ENCODE measurements at regions not wholly inside any gene's neighbourhood (a gene's known extent, or its start where the extent isn't known, plus 50 kb on each side); places are given as distances from the start of the nearest gene placed in this dataset.
"Not testable (repeated sequence)": the region's sequence is repeated elsewhere in the genome, so short reads cannot be mapped to it uniquely, and the experiment has no call there.

DNA sequence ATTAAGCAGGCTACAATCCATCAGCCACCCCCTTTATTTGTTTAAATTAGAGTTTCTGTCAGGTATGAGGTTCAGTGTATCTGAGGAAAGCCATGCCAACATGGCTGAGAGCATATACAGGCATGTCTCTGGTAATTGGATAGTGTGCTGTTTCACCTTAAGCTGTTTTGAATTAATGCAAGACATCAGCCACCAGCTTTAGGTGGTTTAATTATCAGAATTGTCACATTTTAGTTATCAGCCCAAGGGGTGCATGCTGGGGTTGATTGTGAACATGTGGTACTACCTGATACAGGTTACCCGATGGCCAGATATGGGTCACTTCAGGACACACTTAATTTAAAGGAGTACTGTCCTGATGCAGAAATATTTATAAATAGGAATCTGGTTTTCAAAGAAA, 353.2 kb upstream of the TENM3 start:
- in situ Hi-C loops (cut with MboI; ENCODE audit: low sequenced_read_pairs in 4 of 4) = no loop called here

DNA sequence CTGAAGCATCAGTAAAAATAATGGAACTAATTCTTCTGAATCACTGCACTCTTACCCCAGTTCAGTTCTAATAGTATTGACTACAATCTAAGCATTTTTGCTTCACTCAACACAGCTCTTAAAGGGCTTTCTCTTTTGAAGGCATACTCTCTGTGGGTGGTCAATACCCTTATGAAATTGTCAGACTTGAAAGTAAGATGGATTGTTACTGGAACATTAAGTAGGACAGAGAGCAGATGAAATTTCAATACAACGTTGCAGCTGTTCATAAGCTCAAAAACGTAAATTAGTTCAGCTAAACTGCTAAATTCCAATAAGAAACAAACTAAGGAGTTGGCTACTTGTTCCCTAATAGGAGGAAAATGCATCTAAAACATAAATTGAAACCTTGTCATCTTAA, 352.3 kb upstream of the TENM3 start:
- TF ChIP-seq, protein P1, sequence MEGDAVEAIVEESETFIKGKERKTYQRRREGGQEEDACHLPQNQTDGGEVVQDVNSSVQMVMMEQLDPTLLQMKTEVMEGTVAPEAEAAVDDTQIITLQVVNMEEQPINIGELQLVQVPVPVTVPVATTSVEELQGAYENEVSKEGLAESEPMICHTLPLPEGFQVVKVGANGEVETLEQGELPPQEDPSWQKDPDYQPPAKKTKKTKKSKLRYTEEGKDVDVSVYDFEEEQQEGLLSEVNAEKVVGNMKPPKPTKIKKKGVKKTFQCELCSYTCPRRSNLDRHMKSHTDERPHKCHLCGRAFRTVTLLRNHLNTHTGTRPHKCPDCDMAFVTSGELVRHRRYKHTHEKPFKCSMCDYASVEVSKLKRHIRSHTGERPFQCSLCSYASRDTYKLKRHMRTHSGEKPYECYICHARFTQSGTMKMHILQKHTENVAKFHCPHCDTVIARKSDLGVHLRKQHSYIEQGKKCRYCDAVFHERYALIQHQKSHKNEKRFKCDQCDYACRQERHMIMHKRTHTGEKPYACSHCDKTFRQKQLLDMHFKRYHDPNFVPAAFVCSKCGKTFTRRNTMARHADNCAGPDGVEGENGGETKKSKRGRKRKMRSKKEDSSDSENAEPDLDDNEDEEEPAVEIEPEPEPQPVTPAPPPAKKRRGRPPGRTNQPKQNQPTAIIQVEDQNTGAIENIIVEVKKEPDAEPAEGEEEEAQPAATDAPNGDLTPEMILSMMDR (IDR thresholded peaks at IDR 0.05 in 4 of 5, conservative IDR thresholded peaks at IDR 0.05 in 1 of 5) = no peak
- TF ChIP-seq POLR2A (IDR thresholded peaks at IDR 0.05) = no peak
- in situ Hi-C loops (cut with MboI; ENCODE audit: low sequenced_read_pairs in 4 of 4) = no loop called here

More for the DNA sequence above, 353.2 kb upstream of the TENM3 start:
- H3K9me3 ChIP-seq = no peaks in the 10 kb centered on the region
- ATAC-seq = no peak
- H3K36me3 ChIP-seq = no peaks in the 10 kb centered on the region
- intact Hi-C loops (cut with DNase I; ENCODE audit: low total_unique reads) = no loop called here
- H3K27ac ChIP-seq = no peak overlapping the region
- no peaks in the 10 kb centered on the region for H3K4me1 ChIP-seq
- DNase-seq = no peak
- H3K27me3 ChIP-seq = no peaks in the 10 kb centered on the region
- TF ChIP-seq, protein P1 (IDR thresholded peaks at IDR 0.05 in 4 of 5, conservative IDR thresholded peaks at IDR 0.05 in 1 of 5) = no peak
- no peak for TF ChIP-seq POLR2A (IDR thresholded peaks at IDR 0.05)
- H3K4me3 ChIP-seq = no peak overlapping the region

DNA sequence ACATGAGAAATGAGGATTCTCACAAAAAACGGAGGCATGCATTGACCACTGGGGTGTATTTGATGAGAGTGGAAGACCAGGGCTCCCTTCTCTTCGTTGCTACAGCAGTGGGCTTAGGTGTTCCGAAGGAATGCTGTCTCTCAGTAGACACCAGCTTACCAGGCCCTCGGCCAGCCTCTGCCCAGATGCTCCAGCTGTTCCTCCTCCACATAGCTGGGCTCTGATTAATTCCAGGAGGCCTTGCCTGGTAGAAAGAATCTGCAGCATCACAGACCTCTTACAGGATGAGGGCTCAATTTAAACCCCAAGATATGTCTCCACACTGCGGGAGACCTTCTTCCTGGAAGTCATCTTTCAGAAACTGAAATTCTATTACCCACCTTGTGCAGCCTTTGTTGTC, 346.6 kb upstream of the TENM3 start:
- Histone ChIP-seq H3K27ac (no peak overlapping the region), H3K4me1 (no peaks in the 10 kb centered on the region), H3K4me3 (no peak overlapping the region), H3K36me3 (no peaks in the 10 kb centered on the region), H3K27me3 (no peaks in the 10 kb centered on the region), H3K9me3 (no peaks in the 10 kb centered on the region)
- DNase-seq = no peak
- TF ChIP-seq, protein P1 (IDR thresholded peaks at IDR 0.05 in 4 of 5, conservative IDR thresholded peaks at IDR 0.05 in 1 of 5) = no peak
- no peak for TF ChIP-seq POLR2A (IDR thresholded peaks at IDR 0.05)
- ATAC-seq = no peak
- intact Hi-C loops (cut with DNase I; ENCODE audit: low total_unique reads) (no loop called here), in situ Hi-C loops (cut with MboI; ENCODE audit: low sequenced_read_pairs in 4 of 4) (no loop called here)

More for the DNA sequence above, 352.3 kb upstream of the TENM3 start:
- DNase-seq (no peak), ATAC-seq (no peak)
- Histone ChIP-seq H3K27ac (no peak overlapping the region), H3K27me3 (no peaks in the 10 kb centered on the region), H3K4me3 (no peak overlapping the region), H3K4me1 (no peaks in the 10 kb centered on the region), H3K9me3 (no peaks in the 10 kb centered on the region), H3K36me3 (no peaks in the 10 kb centered on the region)
- intact Hi-C loops (cut with DNase I; ENCODE audit: low total_unique reads) = no loop called here

DNA sequence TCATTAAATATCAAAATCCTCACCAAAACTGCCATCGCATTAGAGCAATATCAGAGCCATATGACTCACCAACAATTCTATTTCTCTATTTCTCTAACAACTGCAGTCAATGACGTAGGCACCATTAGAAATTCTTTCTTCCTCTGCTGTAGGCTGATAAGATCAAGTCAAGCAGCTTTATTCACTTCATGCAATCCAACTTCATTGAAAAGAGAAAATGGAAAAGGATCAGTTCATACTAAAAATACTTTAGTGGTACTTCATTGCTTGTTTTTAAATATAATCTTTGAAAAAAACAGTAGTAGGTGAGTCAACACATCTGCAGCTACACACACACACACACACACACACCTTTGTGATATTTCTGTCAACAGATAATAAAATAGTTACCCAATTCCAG, 345.3 kb upstream of the TENM3 start:
- no peak for DNase-seq
- Histone ChIP-seq H3K4me1 (no peaks in the 10 kb centered on the region), H3K36me3 (no peaks in the 10 kb centered on the region), H3K4me3 (no peak overlapping the region), H3K27ac (no peak overlapping the region), H3K27me3 (no peaks in the 10 kb centered on the region), H3K9me3 (no peaks in the 10 kb centered on the region)
- intact Hi-C loops (cut with DNase I; ENCODE audit: low total_unique reads) = no loop called here
- in situ Hi-C loops (cut with MboI; ENCODE audit: low sequenced_read_pairs in 4 of 4) = no loop called here
- no peak for ATAC-seq
- TF ChIP-seq, protein P1 (IDR thresholded peaks at IDR 0.05 in 4 of 5, conservative IDR thresholded peaks at IDR 0.05 in 1 of 5) = no peak
- TF ChIP-seq POLR2A (IDR thresholded peaks at IDR 0.05) = no peak

DNA sequence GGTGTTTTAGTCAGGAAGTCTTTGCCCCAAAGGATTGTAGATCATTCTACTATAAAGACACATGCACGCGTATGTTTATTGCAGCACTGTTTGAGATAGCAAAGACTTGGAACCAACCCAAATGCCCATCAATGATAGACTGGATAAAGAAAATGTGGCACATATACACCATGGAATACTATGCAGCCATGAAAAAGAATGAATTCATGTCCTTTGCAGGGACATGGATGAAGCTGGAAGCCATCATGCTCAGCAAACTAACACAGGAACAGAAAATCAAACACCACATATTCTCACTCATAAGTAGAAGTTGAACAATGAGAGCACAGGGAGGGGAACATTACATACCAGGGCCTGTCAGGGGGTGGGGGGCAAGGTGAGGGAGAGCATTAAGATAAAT, 340.8 kb upstream of the TENM3 start:
- ATAC-seq; H3K4me3 ChIP-seq; H3K27ac ChIP-seq; DNase-seq; H3K9me3 ChIP-seq; H3K4me1 ChIP-seq; H3K36me3 ChIP-seq; in situ Hi-C loops (cut with MboI; ENCODE audit: low sequenced_read_pairs in 4 of 4); H3K27me3 ChIP-seq; intact Hi-C loops (cut with DNase I; ENCODE audit: low total_unique reads): not testable (repeated sequence)

All from gastrocnemius medialis (tissue), 4 donors.